Naive thymus-derived CD8-positive, alpha-beta T cell (primary cell): ENCODE measurements at regions not wholly inside any gene's neighbourhood (a gene's known extent, or its start where the extent isn't known, plus 50 kb on each side); places are given as distances from the start of the nearest gene placed in this dataset.
A peak's percentile ranks its signal among the peaks of the same experiment; 100 is the strongest.

ENCODE experiments used
- ATAC-seq, 2 donors: fragments of 150-1000 bp; cut with Tn5 transposase in 1 of 2; sonication (Bioruptor Pico), chemical (Tn5 transposase) in 1 of 2; 1 replicate in 1 of 2; 2 replicates in 1 of 2; pipeline ENCODE4 v1.10.0; 2021; ENCODE audit warnings: mild to moderate bottlenecking in 2 of 2, moderate library complexity in 2 of 2
- POLR2A ChIA-PET: fragments of 350-600 bp; sonication (Branson Sonifier 250); formaldehyde crosslinking; loops from one replicate; lab custom pipeline; 2021; ENCODE audit warnings: antibody characterized with exemption; lab: Charles Lee
- DNase-seq, 10 donors: peaks; one replicate each; pipeline versions ENCODE4 v3.0.0 to v3.0.0-alpha.2; 2020 to 2022
- H3K27ac Mint-ChIP-seq, 10 donors: one replicate each; pipeline ENCODE4 v1.8.0; 2020 to 2022; ENCODE audit warnings: mild to moderate bottlenecking in 10 of 10, mixed read lengths in 10 of 10, moderate library complexity in 4 of 10, inconsistent platforms in 1 of 10
- H3K27me3 Mint-ChIP-seq, 5 donors: one replicate each; pipeline ENCODE4 v1.8.0; 2021 to 2022; ENCODE audit warnings: mixed read lengths in 5 of 5
- H3K36me3 Mint-ChIP-seq, 3 donors: one replicate each; pipeline ENCODE4 v1.8.0; 2020 to 2022; ENCODE audit warnings: mixed read lengths in 3 of 3, mild to moderate bottlenecking in 2 of 3, inconsistent platforms in 1 of 3
- H3K4me1 Mint-ChIP-seq, 4 donors: one replicate each; pipeline ENCODE4 v1.8.0; 2021 to 2022; ENCODE audit warnings: mixed read lengths in 4 of 4
- H3K4me3 Mint-ChIP-seq, 10 donors: one replicate each; pipeline ENCODE4 v1.8.0; 2020 to 2022; ENCODE audit warnings: mild to moderate bottlenecking in 10 of 10, mixed read lengths in 10 of 10, moderate library complexity in 6 of 10, inconsistent platforms in 1 of 10
- H3K9me3 Mint-ChIP-seq, 9 donors: one replicate each; pipeline ENCODE4 v1.8.0; 2020 to 2022; ENCODE audit warnings: mixed read lengths in 9 of 9, mild to moderate bottlenecking in 3 of 9, inconsistent platforms in 1 of 9, moderate library complexity in 1 of 9

DNA sequence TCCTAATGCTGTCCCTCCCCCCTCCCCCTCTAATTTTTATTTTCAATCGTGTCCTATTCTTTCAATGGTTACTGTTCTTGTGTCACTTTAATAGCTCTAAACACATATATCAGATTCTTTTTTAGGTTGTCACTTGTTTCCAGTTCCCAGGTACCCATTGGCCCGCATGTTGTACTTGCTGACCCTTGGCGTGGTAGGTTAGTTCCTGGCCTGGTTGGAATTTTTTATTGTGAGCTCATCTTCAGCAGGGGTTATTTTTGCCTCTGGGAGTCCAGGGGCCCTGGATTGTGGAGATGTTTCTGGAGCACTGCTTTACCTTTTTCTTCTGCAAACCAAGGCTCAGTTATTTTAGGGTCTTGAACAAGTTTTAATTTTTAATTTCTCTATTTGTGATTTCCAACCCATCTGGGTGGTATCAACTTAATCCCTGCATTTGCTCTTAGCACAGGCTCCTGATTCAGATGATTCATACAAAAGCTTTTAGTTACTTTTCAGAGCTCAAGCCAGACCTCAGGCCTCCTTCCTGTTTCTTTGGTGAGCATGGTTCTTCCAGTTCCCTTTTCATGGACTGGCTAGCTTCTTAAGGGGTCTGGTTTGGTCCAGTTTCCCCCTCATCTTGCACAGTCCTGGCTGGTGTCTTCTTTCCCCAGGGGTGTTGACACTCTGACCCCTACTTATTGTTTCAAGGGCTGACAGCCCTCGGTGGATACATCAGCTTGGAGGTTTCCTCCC, 220.5 kb downstream of the TM9SF2 start:
- Mint-ChIP-seq H3K27ac (peak overlapping the region in 1 of 10 donors; percentile 57), H3K4me3 (no peak overlapping the region), H3K9me3 (no peaks in the 10 kb centered on the region), H3K27me3 (no peaks in the 10 kb centered on the region), H3K36me3 (peaks cover 0 to 11% (median 7%) of the 10 kb centered on the region in 3 donors), H3K4me1 (peaks cover 0 to 11% (median 5%) of the 10 kb centered on the region in 4 donors)
- POLR2A ChIA-PET, result no interaction called here
- no peak for ATAC-seq
- no peak for DNase-seq

DNA sequence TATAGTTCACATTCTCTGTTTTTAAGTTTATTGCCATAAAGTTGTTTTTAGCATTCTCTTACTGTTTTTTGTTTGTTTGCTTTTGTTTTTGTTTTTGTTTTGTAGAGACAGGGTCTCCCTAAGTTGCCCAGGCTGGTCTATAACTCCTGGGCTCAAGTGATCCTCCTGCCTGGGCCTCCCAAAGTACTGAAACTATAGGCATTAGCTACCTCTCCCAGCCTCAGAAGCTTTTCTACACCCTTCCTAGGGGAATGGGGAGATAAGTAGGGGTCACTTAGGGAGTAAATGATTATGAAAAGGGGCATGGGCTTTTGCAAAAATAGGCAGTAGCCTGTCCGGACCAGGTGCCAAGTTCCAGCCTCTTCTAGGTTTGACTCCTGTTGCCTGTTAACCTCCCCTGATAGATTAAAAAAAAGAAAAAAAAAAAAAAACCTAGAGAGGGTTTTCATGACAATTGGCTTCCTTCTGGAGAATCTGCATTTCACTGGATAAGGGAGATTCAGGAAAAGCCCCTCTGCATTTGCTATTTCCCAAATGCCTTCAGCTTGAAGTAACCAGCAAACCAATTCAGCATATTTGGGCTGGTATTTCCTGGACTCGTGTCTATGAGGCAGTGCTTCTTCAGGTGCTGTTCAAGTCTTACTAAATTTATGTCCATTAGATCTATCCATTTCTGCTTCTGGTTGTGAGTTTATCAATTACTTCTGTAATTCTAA, 216.8 kb downstream of the TM9SF2 start:
- POLR2A ChIA-PET, result interaction anchor here (1.2 kb wide), 1 partner anchor 123 kb away, joined by 3 read pairs; no protein-coding TSS in a partner anchor
- ATAC-seq (no peak), DNase-seq (no peak)
- Mint-ChIP-seq H3K9me3 (no peaks in the 10 kb centered on the region), H3K36me3 (peaks cover 0 to 3% (median 0%) of the 10 kb centered on the region in 3 donors), H3K27ac (peak overlapping the region in 1 of 10 donors; percentile 43), H3K27me3 (no peaks in the 10 kb centered on the region), H3K4me1 (peaks cover 0 to 11% (median 5%) of the 10 kb centered on the region in 4 donors), H3K4me3 (no peak overlapping the region)

DNA sequence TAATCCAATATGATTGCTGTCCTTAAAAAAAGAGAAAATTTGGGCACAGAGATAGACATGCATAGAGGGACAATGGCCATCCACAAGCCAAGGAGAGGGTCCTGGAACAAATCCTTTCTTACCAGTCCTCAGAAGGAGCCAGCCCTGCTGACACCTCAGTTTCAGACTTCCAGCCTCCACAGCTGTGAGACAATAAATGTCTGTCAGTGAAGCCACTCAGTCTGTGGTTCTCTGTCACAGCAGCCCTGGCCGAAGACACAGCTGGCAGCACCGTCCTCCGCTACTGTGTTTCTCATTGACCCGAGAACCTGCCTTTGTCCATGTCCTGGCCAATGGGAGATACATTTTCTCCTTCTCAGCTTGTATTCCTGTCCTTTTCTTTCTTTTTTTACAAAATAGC, 207.9 kb downstream of the TM9SF2 start:
- Mint-ChIP-seq H3K4me3 (no peak overlapping the region), H3K27ac (peak overlapping the region in 1 of 10 donors; percentile 23), H3K36me3 (peaks cover 0 to 3% (median 0%) of the 10 kb centered on the region in 3 donors), H3K9me3 (no peaks in the 10 kb centered on the region), H3K27me3 (no peaks in the 10 kb centered on the region), H3K4me1 (no peaks in the 10 kb centered on the region)
- ATAC-seq, result no peak
- DNase-seq, result no peak
- POLR2A ChIA-PET, result no interaction called here

DNA sequence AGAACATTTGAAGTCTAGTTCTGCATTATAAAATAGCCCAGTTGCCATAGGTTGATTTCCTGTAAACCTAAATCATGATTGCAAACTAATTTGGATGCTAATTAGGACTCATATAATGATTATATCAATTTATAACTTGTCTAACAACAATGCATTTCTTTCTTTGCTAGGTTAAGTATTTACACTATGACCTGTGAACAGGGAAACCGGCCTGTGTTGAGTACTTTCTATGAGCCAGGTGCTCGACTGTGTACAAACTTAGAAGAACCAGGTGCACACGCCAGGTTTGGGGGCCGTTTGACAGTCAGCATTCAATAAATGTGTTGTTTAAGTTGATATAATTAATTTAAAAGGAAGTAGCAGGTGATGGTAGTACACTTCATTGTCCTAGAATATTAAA, 203.1 kb downstream of the TM9SF2 start:
- Mint-ChIP-seq H3K27ac (no peak overlapping the region), H3K9me3 (no peaks in the 10 kb centered on the region), H3K27me3 (no peaks in the 10 kb centered on the region), H3K4me1 (peaks cover 0 to 5% (median 0%) of the 10 kb centered on the region in 4 donors), H3K4me3 (no peak overlapping the region), H3K36me3 (peaks cover 0 to 9% (median 4%) of the 10 kb centered on the region in 3 donors)
- POLR2A ChIA-PET, result no interaction called here
- DNase-seq, result no peak
- ATAC-seq, result no peak

DNA sequence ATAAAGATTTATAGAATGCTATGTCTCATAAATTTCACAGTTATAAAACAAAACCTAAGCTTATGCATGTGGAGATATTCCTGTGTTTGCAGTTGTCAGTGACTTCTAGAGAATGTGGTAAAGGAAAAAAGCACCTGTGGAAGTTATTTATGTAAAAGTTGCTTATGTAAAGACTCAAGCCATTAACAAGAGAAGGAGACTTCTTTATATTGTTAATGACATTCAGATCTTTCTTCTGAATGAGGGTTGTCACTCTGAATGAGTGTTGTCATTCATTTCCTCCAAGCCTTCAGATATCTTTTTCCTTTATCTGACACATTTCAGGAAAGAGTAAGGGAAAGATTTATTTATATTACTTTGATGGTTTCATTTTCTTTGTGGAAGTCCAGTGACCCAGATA, 202.6 kb downstream of the TM9SF2 start:
- no peaks in the 10 kb centered on the region for H3K27me3 Mint-ChIP-seq
- H3K4me3 Mint-ChIP-seq, result no peak overlapping the region
- H3K36me3 Mint-ChIP-seq, result peaks cover 0 to 9% (median 4%) of the 10 kb centered on the region in 3 donors
- no peak overlapping the region for H3K27ac Mint-ChIP-seq
- H3K4me1 Mint-ChIP-seq, result peaks cover 0 to 5% (median 0%) of the 10 kb centered on the region in 4 donors
- POLR2A ChIA-PET, result no interaction called here
- no peaks in the 10 kb centered on the region for H3K9me3 Mint-ChIP-seq
- ATAC-seq (no peak), DNase-seq (no peak)

DNA sequence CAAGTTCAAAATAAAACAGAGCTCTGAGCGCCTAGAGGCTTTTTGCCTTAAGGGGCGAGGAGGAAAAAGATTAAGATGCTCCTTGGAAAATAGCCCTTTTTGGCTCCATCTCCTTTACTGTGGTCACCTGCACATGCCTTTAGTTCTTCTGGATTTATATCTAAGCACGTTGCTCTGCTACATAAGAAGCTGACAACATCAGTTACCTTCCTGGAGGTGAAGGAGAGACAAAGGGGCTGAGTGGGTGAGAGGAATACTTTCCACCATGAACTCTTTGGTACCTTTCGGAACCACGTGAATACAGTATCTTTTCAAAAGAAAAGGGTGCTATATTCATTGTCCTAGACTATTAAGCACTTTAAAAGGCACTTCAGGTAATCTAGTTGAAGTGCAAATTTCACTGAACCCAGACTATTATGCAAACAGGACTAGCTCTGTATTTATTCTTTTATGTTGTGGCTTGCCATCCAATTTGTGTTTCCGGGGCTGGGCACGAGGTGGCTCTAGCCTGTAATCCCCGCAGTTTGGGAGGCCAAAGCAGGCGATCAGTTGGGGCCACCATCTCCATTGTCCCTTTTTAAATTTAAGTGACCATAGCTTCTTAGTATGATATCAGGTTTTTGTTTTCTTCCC, 201.5 kb downstream of the TM9SF2 start:
- ATAC-seq (no peak), DNase-seq (no peak)
- POLR2A ChIA-PET, result no interaction called here
- Mint-ChIP-seq H3K4me3 (no peak overlapping the region), H3K27ac (peak overlapping the region in 1 of 10 donors; percentile 67), H3K4me1 (peaks cover 0 to 5% (median 0%) of the 10 kb centered on the region in 4 donors), H3K27me3 (no peaks in the 10 kb centered on the region), H3K9me3 (no peaks in the 10 kb centered on the region), H3K36me3 (peaks cover 0 to 9% (median 4%) of the 10 kb centered on the region in 3 donors)

DNA sequence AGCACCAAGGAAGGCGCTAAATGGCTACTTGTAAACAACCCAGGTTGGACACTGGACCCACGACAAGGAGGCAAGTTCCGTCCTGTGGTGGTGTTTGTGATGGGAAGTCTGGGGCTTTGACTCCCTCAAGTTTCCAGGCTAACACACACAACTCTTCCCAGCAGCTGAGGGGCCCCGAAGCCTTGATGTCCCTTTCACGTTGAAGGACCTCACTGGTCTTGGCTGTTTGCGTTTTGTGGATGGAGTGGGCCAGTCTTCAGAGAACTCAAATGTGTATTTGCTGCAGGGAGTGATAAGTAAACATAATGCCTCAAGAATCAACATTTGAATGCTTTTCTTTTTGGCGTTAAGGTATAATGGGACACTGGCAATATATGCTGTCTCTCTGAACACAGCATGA, 199.2 kb downstream of the TM9SF2 start:
- no peaks in the 10 kb centered on the region for H3K9me3 Mint-ChIP-seq
- H3K27ac Mint-ChIP-seq, result no peak overlapping the region
- POLR2A ChIA-PET, result no interaction called here
- H3K4me3 Mint-ChIP-seq, result no peak overlapping the region
- peaks cover 0 to 6% (median 2%) of the 10 kb centered on the region in 4 donors for H3K4me1 Mint-ChIP-seq
- peaks cover 0 to 11% (median 4%) of the 10 kb centered on the region in 3 donors for H3K36me3 Mint-ChIP-seq
- no peak for DNase-seq
- no peak for ATAC-seq
- no peaks in the 10 kb centered on the region for H3K27me3 Mint-ChIP-seq

DNA sequence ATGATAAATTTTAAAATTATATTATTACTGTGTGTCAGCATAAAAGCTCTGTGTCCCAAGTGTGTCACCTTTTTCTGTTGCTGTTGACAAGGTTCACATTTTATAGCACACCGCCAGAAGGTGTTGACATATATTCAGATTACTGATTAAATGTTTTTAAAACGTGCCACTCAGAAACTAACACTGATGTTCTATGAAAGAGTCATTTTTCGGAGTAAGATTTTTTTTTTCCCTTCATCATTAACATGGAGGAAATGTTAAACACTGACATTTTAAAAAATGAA, 197.5 kb downstream of the TM9SF2 start:
- Mint-ChIP-seq H3K4me3 (no peak overlapping the region), H3K27ac (no peak overlapping the region)

DNA sequence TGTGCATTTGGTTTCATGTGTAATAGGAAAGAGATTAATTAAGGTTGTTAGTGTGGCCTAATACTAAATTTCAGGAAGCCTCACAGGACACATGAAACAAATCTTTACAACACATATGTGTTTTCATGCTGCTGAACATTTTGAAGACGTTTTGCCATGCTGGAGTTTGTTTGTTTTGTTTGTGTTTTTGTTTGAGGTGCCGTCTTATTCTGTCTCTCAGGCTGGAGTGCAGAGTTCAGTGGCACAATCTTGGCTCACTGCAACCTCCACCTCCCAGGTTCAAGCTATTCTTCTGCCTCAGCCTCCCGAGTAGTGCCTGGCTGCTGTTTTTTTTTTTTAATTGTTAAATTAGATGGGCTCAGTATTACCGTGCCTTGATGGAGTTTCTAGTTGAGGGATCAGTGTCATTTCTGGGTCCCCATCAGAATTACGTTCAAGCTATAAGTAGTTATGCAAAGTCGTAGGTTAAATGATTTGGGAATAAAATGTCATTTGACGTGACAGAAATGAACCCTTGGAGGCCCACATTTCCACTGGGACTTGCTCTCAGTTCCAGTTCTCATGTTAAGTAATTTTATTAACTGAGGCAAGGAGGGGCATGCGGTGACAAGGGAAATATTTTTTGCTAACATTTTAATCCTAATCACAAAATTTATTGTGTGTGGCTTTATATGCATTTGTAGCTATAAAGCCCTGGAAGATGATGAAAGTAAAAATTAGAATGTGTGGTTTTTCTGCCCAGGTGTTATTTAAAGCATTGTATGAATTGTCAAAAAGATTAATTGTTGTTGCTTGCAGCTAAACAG, 196.9 kb downstream of the TM9SF2 start:
- POLR2A ChIA-PET, result interaction anchor here (0.6 kb wide), 1 partner anchor 56 kb away, joined by 3 read pairs; no protein-coding TSS in a partner anchor
- ATAC-seq (no peak), DNase-seq (no peak)
- Mint-ChIP-seq H3K4me1 (peaks cover 0 to 6% (median 2%) of the 10 kb centered on the region in 4 donors), H3K27ac (peak overlapping the region in 1 of 10 donors; percentile 20), H3K36me3 (peaks cover 0 to 11% (median 4%) of the 10 kb centered on the region in 3 donors), H3K9me3 (no peaks in the 10 kb centered on the region), H3K27me3 (no peaks in the 10 kb centered on the region), H3K4me3 (no peak overlapping the region)

More for the DNA sequence above, 197.5 kb downstream of the TM9SF2 start:
- peaks cover 0 to 6% (median 2%) of the 10 kb centered on the region in 4 donors for H3K4me1 Mint-ChIP-seq
- no peak for DNase-seq
- no peak for ATAC-seq
- H3K9me3 Mint-ChIP-seq, result no peaks in the 10 kb centered on the region
- H3K36me3 Mint-ChIP-seq, result peaks cover 0 to 11% (median 4%) of the 10 kb centered on the region in 3 donors
- POLR2A ChIA-PET, result interaction anchor here (0.6 kb wide), 1 partner anchor 56 kb away, joined by 3 read pairs; no protein-coding TSS in a partner anchor
- no peaks in the 10 kb centered on the region for H3K27me3 Mint-ChIP-seq

DNA sequence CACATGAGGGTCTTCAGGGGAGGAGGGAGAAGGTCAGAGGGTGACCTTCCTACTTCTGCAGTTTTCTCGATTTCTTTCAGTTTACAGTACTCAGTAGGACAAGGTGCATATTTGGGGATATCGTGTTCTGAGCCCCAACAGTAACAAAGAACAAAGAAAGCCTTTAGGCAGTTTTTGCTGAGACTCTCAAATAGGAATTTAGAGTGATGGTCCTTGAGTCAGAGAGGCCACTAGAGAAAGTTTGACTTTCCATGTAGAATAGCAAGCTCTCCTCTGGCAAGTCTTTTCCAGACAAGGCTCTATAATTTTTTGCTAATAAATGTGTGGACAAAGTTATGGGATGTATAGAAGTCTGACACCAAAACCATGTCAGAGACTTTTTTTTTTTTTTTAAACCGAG, 194.6 kb downstream of the TM9SF2 start:
- DNase-seq (no peak), ATAC-seq (no peak)
- POLR2A ChIA-PET, result no interaction called here
- Mint-ChIP-seq H3K9me3 (no peaks in the 10 kb centered on the region), H3K4me1 (peaks cover 0 to 6% (median 2%) of the 10 kb centered on the region in 4 donors), H3K27me3 (no peaks in the 10 kb centered on the region), H3K36me3 (peaks cover 0 to 10% (median 4%) of the 10 kb centered on the region in 3 donors), H3K27ac (no peak overlapping the region), H3K4me3 (no peak overlapping the region)

DNA sequence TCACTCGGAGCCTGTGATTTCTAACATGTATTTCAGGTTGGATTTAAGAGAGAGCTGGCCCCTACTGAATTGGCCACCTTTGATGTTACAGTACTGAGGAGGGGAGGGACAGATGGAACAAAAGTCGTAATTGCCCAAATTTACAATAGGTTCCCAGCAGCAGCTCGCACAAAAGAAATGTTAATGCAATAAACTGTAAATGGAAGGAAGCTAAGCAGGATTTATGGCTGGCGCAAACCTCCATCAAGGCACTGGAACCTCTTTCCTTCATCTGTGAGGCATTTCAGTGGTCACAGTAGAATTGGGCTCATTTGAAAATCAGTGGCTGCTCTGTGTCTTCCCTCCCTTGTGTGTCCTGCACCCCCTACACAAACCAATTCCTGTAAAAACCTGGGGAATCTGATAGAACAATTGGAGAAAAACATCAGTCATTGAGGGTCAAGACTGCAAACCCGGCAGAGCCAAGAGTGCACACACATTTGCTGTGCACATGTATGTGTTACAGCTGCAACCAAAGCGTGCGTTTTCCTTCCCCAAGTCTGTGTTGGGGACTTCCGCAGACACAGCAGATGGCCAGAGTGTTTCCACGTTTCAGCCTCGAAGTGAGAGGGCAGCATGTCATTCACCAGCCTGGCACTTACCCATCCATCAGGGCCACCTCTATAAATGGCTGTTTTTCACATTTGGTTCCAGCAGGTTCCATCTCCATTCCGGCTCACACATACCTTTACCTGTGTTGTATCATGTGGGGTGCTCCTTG, 192.8 kb downstream of the TM9SF2 start:
- Mint-ChIP-seq H3K36me3 (peaks cover 0 to 5% (median 0%) of the 10 kb centered on the region in 3 donors), H3K27ac (no peak overlapping the region), H3K9me3 (no peaks in the 10 kb centered on the region), H3K4me3 (no peak overlapping the region), H3K4me1 (peaks cover 0 to 13% (median under 1%) of the 10 kb centered on the region in 4 donors), H3K27me3 (no peaks in the 10 kb centered on the region)
- no peak for ATAC-seq
- POLR2A ChIA-PET, result no interaction called here
- no peak for DNase-seq

DNA sequence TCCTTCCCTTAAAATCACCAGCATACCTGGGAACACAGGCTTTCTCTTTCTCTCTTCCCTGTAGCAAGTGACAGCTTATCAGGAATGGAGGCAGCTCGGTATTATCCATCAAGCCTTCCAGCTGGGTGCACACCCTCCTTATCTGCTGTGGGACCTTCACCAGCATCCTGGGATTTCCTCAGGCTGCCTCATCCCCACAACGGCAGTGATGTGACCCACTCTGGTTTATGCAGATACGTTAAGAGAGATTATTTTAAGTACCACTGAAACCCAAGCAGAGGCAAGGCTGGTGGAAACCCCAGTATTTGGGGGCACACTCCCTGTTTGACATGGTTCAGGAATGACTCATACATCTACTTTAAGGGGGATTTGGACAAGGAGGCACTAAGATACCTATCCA, 192.1 kb downstream of the TM9SF2 start:
- no peak overlapping the region for H3K4me3 Mint-ChIP-seq
- ATAC-seq (no peak), DNase-seq (no peak)
- POLR2A ChIA-PET, result no interaction called here
- H3K27ac Mint-ChIP-seq, result no peak overlapping the region
- H3K27me3 Mint-ChIP-seq, result no peaks in the 10 kb centered on the region
- peaks cover 0 to 5% (median 0%) of the 10 kb centered on the region in 3 donors for H3K36me3 Mint-ChIP-seq
- H3K4me1 Mint-ChIP-seq, result peaks cover 0 to 13% (median under 1%) of the 10 kb centered on the region in 4 donors
- H3K9me3 Mint-ChIP-seq, result no peaks in the 10 kb centered on the region
